WTC11 (cell line): ENCODE measurements at regions not wholly inside any gene's neighbourhood (a gene's known extent, or its start where the extent isn't known, plus 50 kb on each side); places are given as distances from the start of the nearest gene placed in this dataset.

Source experiments
- ATAC-seq: fragments of 200-7000 bp; cut with Tn5 transposase; 2 replicates; pipeline ENCODE4 v1.10.0; 2021; ENCODE audit warnings: mild to moderate bottlenecking, moderate library complexity
- CTCF ChIA-PET: fragments of 300-600 bp; sonication (Branson Sonifier 250); formaldehyde crosslinking; loops from one replicate; lab custom pipeline; 2021; ENCODE audit warnings: antibody characterized with exemption; lab: Charles Lee
- POLR2A ChIA-PET: fragments of 350-600 bp; sonication (Branson Sonifier 250); formaldehyde crosslinking; loops from one replicate; lab custom pipeline; 2021; ENCODE audit warnings: antibody characterized with exemption; lab: Charles Lee
- DNase-seq: peaks from one replicate; pipeline ENCODE4 v3.0.0; 2021; ENCODE audit warnings: low spot score
- H3K27ac Mint-ChIP-seq: 2 replicates; pipeline ENCODE4 v1.8.0; 2021; ENCODE audit warnings: mixed read lengths
- H3K27me3 Mint-ChIP-seq: 2 replicates; pipeline ENCODE4 v1.8.0; 2021; ENCODE audit warnings: low read depth, mild to moderate bottlenecking, moderate library complexity, mixed read lengths
- H3K36me3 Mint-ChIP-seq: 2 replicates; pipeline ENCODE4 v1.8.0; 2021; ENCODE audit warnings: mixed read lengths
- H3K4me1 Mint-ChIP-seq: 2 replicates; pipeline ENCODE4 v1.8.0; 2022; ENCODE audit warnings: mixed read lengths
- H3K4me3 Mint-ChIP-seq: 2 replicates; pipeline ENCODE4 v1.8.0; 2021; ENCODE audit warnings: mild to moderate bottlenecking, moderate library complexity, mixed read lengths
- H3K9me3 Mint-ChIP-seq: 2 replicates; pipeline ENCODE4 v1.8.0; 2021; ENCODE audit warnings: mixed read lengths
- CREB1 ChIP-seq: sonication (generic); formaldehyde crosslinking; IDR thresholded peaks from 2 replicates; pipeline ENCODE4 v1.8.0; 2023; ENCODE audit warnings: mild to moderate bottlenecking, missing genetic modification reagents
- ELF4 ChIP-seq: sonication (generic); formaldehyde crosslinking; IDR thresholded peaks from 2 replicates; pipeline ENCODE4 v1.8.1; 2022; ENCODE audit warnings: low read depth, mild to moderate bottlenecking, moderate library complexity, missing genetic modification reagents
- FOXP1 ChIP-seq: sonication (generic); formaldehyde crosslinking; IDR thresholded peaks from 2 replicates; pipeline ENCODE4 v1.8.0; 2022; ENCODE audit warnings: missing genetic modification reagents, mild to moderate bottlenecking, moderate library complexity, borderline replicate concordance
- GTF2I ChIP-seq: fragments of 250-450 bp; sonication (Bioruptor Pico); conservative IDR thresholded peaks from 2 replicates; pipeline ENCODE4 v1.4.0; 2021; ENCODE audit warnings: mild to moderate bottlenecking
- MXD4 ChIP-seq: fragments of 250-450 bp; sonication (Bioruptor Pico); IDR thresholded peaks from 2 replicates; pipeline ENCODE4 v1.8.0; 2021; ENCODE audit warnings: mild to moderate bottlenecking, moderate library complexity, borderline replicate concordance
- MYBL2 ChIP-seq: sonication (generic); formaldehyde crosslinking; IDR thresholded peaks from 2 replicates; pipeline ENCODE4 v1.8.1; 2023; ENCODE audit warnings: mild to moderate bottlenecking, moderate library complexity, missing genetic modification reagents
- NFATC4 ChIP-seq: fragments of 250-450 bp; sonication (Bioruptor Pico); IDR thresholded peaks from 2 replicates; pipeline ENCODE4 v1.9.0; 2021; ENCODE audit warnings: mild to moderate bottlenecking
- NFE2L1 ChIP-seq: sonication (generic); formaldehyde crosslinking; IDR thresholded peaks from 2 replicates; pipeline ENCODE4 v1.8.1; 2023; ENCODE audit warnings: missing genetic modification reagents
- SMAD3 ChIP-seq: sonication (generic); formaldehyde crosslinking; IDR thresholded peaks from 2 replicates; pipeline ENCODE4 v1.8.0; 2022; ENCODE audit warnings: missing genetic modification reagents, mild to moderate bottlenecking, borderline replicate concordance
- ZNF232 ChIP-seq: sonication (generic); formaldehyde crosslinking; IDR thresholded peaks from 2 replicates; pipeline ENCODE4 v1.8.0; 2022; ENCODE audit warnings: mild to moderate bottlenecking, missing genetic modification reagents
- ZNF671 ChIP-seq: fragments of 250-450 bp; sonication (Bioruptor Pico); IDR thresholded peaks from 2 replicates; pipeline ENCODE4 v1.8.0; 2021; ENCODE audit warnings: mild to moderate bottlenecking
- TF ChIP-seq, protein P1 (sequence below): sonication (generic); formaldehyde crosslinking; IDR thresholded peaks from 2 replicates; pipeline ENCODE4 v1.8.1; 2023; ENCODE audit warnings: mild to moderate bottlenecking, missing genetic modification reagents
- TF ChIP-seq, protein P2 (sequence below): fragments of 250-450 bp; sonication (Bioruptor Pico); IDR thresholded peaks from 2 replicates; pipeline ENCODE4 v1.8.0; 2021; ENCODE audit warnings: mild to moderate bottlenecking
- TF ChIP-seq, protein P3 (sequence below): sonication (generic); formaldehyde crosslinking; IDR thresholded peaks from 2 replicates; pipeline ENCODE4 v1.8.0; 2022; ENCODE audit warnings: mild to moderate bottlenecking, missing genetic modification reagents
- TF ChIP-seq, protein P4 (sequence below): sonication (generic); formaldehyde crosslinking; IDR thresholded peaks from 2 replicates; pipeline ENCODE4 v1.8.1; 2023; ENCODE audit warnings: mild to moderate bottlenecking, missing genetic modification reagents, borderline replicate concordance
- TF ChIP-seq, protein P5 (sequence below): sonication (generic); formaldehyde crosslinking; IDR thresholded peaks from 2 replicates; pipeline ENCODE4 v1.8.1; 2023; ENCODE audit warnings: mild to moderate bottlenecking, moderate library complexity, missing genetic modification reagents
- TF ChIP-seq, protein P6 (sequence below): sonication (generic); formaldehyde crosslinking; IDR thresholded peaks from 2 replicates; pipeline ENCODE4 v1.8.0; 2022; ENCODE audit warnings: missing genetic modification reagents
- TF ChIP-seq, protein P7 (sequence below): sonication (generic); formaldehyde crosslinking; IDR thresholded peaks from 2 replicates; pipeline ENCODE4 v1.8.1; 2022; ENCODE audit warnings: mild to moderate bottlenecking, moderate library complexity, missing genetic modification reagents
- TF ChIP-seq, protein P8 (sequence below): sonication (generic); formaldehyde crosslinking; IDR thresholded peaks from 2 replicates; pipeline ENCODE4 v1.8.1; 2022; ENCODE audit warnings: low read depth, missing genetic modification reagents, borderline replicate concordance

DNA sequence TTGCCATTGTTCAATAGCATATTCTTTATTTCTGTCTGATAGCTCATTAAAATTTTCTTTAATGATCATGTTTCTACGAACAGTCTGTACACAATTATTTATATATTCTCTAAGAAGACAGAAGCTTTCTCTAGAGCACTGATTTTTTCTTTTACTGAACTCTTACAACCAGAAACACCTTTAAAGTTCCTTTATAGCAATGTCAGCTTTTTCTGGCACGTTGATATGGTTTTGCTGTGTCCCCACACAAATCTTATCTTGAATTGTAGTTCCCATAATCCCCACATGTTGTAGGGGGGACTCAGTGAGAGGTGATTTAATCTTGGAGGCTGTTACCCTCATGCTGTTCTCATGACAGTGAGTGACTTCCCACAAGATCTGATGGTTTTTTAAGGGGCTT lies 299.4 kb downstream of the PPARGC1A start:
- peaks cover 55% of the 10 kb centered on the region for H3K9me3 Mint-ChIP-seq
- ChIA-PET CTCF (no interaction called here), POLR2A (no interaction called here)
- TF ChIP-seq GTF2I (CRISPR knock-in tag) (no peak), MXD4 (CRISPR knock-in tag) (no peak), SMAD3 (CRISPR knock-in tag) (no peak), ZNF671 (no peak), ELF4 (CRISPR knock-in tag) (no peak), ZNF232 (CRISPR knock-in tag) (no peak), NFATC4 (CRISPR knock-in tag) (no peak)
- TF ChIP-seq, protein P1, sequence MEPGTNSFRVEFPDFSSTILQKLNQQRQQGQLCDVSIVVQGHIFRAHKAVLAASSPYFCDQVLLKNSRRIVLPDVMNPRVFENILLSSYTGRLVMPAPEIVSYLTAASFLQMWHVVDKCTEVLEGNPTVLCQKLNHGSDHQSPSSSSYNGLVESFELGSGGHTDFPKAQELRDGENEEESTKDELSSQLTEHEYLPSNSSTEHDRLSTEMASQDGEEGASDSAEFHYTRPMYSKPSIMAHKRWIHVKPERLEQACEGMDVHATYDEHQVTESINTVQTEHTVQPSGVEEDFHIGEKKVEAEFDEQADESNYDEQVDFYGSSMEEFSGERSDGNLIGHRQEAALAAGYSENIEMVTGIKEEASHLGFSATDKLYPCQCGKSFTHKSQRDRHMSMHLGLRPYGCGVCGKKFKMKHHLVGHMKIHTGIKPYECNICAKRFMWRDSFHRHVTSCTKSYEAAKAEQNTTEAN, result no peak
- TF ChIP-seq, protein P2, sequence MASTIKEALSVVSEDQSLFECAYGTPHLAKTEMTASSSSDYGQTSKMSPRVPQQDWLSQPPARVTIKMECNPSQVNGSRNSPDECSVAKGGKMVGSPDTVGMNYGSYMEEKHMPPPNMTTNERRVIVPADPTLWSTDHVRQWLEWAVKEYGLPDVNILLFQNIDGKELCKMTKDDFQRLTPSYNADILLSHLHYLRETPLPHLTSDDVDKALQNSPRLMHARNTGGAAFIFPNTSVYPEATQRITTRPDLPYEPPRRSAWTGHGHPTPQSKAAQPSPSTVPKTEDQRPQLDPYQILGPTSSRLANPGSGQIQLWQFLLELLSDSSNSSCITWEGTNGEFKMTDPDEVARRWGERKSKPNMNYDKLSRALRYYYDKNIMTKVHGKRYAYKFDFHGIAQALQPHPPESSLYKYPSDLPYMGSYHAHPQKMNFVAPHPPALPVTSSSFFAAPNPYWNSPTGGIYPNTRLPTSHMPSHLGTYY (CRISPR knock-in tag), result no peak
- TF ChIP-seq, protein P3, sequence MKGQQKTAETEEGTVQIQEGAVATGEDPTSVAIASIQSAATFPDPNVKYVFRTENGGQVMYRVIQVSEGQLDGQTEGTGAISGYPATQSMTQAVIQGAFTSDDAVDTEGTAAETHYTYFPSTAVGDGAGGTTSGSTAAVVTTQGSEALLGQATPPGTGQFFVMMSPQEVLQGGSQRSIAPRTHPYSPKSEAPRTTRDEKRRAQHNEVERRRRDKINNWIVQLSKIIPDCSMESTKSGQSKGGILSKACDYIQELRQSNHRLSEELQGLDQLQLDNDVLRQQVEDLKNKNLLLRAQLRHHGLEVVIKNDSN, result no peak
- TF ChIP-seq, protein P4, sequence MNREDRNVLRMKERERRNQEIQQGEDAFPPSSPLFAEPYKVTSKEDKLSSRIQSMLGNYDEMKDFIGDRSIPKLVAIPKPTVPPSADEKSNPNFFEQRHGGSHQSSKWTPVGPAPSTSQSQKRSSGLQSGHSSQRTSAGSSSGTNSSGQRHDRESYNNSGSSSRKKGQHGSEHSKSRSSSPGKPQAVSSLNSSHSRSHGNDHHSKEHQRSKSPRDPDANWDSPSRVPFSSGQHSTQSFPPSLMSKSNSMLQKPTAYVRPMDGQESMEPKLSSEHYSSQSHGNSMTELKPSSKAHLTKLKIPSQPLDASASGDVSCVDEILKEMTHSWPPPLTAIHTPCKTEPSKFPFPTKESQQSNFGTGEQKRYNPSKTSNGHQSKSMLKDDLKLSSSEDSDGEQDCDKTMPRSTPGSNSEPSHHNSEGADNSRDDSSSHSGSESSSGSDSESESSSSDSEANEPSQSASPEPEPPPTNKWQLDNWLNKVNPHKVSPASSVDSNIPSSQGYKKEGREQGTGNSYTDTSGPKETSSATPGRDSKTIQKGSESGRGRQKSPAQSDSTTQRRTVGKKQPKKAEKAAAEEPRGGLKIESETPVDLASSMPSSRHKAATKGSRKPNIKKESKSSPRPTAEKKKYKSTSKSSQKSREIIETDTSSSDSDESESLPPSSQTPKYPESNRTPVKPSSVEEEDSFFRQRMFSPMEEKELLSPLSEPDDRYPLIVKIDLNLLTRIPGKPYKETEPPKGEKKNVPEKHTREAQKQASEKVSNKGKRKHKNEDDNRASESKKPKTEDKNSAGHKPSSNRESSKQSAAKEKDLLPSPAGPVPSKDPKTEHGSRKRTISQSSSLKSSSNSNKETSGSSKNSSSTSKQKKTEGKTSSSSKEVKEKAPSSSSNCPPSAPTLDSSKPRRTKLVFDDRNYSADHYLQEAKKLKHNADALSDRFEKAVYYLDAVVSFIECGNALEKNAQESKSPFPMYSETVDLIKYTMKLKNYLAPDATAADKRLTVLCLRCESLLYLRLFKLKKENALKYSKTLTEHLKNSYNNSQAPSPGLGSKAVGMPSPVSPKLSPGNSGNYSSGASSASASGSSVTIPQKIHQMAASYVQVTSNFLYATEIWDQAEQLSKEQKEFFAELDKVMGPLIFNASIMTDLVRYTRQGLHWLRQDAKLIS (CRISPR knock-in tag), result no peak
- TF ChIP-seq, protein P5, sequence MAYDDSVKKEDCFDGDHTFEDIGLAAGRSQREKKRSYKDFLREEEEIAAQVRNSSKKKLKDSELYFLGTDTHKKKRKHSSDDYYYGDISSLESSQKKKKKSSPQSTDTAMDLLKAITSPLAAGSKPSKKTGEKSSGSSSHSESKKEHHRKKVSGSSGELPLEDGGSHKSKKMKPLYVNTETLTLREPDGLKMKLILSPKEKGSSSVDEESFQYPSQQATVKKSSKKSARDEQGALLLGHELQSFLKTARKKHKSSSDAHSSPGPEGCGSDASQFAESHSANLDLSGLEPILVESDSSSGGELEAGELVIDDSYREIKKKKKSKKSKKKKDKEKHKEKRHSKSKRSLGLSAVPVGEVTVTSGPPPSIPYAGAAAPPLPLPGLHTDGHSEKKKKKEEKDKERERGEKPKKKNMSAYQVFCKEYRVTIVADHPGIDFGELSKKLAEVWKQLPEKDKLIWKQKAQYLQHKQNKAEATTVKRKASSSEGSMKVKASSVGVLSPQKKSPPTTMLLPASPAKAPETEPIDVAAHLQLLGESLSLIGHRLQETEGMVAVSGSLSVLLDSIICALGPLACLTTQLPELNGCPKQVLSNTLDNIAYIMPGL (CRISPR knock-in tag), result no peak
- H3K36me3 Mint-ChIP-seq, result peaks cover 21% of the 10 kb centered on the region
- H3K27me3 Mint-ChIP-seq, result no peaks in the 10 kb centered on the region
- no peak overlapping the region for H3K27ac Mint-ChIP-seq
- DNase-seq (no peak), ATAC-seq (no peak)
- no peaks in the 10 kb centered on the region for H3K4me1 Mint-ChIP-seq
- H3K4me3 Mint-ChIP-seq, result no peak overlapping the region

DNA sequence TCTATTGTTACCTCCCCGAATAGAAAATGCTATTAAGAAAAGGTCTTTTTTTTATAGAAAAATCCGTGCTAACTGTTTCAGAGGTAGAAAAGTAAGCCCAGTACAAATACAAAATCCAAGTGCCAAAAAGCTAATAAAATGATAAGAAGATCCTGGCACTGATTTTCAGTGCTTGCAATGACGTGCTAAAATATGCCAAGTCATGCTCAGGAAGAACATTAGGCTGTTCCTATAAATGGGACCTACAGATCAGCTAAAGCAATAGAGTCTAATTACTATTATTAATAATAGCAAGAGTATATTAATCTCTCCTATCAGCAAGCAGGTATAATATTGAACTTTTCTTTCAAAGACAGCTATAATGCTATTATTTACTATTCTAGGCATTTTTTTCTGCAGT lies 305.8 kb downstream of the PPARGC1A start:
- CTCF ChIA-PET, result no interaction called here
- DNase-seq (no peak), ATAC-seq (no peak)
- no peak overlapping the region for H3K4me3 Mint-ChIP-seq
- no peak overlapping the region for H3K27ac Mint-ChIP-seq
- no peaks in the 10 kb centered on the region for H3K27me3 Mint-ChIP-seq
- POLR2A ChIA-PET, result no interaction called here
- peaks cover 49% of the 10 kb centered on the region for H3K4me1 Mint-ChIP-seq
- H3K36me3 Mint-ChIP-seq, result no peaks in the 10 kb centered on the region
- peaks cover 9% of the 10 kb centered on the region for H3K9me3 Mint-ChIP-seq
- TF ChIP-seq MYBL2 (CRISPR knock-in tag) (no peak), CREB1 (CRISPR knock-in tag) (no peak), SMAD3 (CRISPR knock-in tag) (no peak), FOXP1 (CRISPR knock-in tag) (no peak), NFATC4 (CRISPR knock-in tag) (no peak), MXD4 (CRISPR knock-in tag) (no peak), NFE2L1 (CRISPR knock-in tag) (no peak)
- TF ChIP-seq, protein P6, sequence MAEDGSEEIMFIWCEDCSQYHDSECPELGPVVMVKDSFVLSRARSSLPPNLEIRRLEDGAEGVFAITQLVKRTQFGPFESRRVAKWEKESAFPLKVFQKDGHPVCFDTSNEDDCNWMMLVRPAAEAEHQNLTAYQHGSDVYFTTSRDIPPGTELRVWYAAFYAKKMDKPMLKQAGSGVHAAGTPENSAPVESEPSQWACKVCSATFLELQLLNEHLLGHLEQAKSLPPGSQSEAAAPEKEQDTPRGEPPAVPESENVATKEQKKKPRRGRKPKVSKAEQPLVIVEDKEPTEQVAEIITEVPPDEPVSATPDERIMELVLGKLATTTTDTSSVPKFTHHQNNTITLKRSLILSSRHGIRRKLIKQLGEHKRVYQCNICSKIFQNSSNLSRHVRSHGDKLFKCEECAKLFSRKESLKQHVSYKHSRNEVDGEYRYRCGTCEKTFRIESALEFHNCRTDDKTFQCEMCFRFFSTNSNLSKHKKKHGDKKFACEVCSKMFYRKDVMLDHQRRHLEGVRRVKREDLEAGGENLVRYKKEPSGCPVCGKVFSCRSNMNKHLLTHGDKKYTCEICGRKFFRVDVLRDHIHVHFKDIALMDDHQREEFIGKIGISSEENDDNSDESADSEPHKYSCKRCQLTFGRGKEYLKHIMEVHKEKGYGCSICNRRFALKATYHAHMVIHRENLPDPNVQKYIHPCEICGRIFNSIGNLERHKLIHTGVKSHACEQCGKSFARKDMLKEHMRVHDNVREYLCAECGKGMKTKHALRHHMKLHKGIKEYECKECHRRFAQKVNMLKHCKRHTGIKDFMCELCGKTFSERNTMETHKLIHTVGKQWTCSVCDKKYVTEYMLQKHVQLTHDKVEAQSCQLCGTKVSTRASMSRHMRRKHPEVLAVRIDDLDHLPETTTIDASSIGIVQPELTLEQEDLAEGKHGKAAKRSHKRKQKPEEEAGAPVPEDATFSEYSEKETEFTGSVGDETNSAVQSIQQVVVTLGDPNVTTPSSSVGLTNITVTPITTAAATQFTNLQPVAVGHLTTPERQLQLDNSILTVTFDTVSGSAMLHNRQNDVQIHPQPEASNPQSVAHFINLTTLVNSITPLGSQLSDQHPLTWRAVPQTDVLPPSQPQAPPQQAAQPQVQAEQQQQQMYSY (CRISPR knock-in tag), result no peak
- TF ChIP-seq, protein P7, sequence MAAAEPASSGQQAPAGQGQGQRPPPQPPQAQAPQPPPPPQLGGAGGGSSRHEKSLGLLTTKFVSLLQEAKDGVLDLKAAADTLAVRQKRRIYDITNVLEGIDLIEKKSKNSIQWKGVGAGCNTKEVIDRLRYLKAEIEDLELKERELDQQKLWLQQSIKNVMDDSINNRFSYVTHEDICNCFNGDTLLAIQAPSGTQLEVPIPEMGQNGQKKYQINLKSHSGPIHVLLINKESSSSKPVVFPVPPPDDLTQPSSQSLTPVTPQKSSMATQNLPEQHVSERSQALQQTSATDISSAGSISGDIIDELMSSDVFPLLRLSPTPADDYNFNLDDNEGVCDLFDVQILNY (CRISPR knock-in tag), result no peak
- TF ChIP-seq, protein P8, sequence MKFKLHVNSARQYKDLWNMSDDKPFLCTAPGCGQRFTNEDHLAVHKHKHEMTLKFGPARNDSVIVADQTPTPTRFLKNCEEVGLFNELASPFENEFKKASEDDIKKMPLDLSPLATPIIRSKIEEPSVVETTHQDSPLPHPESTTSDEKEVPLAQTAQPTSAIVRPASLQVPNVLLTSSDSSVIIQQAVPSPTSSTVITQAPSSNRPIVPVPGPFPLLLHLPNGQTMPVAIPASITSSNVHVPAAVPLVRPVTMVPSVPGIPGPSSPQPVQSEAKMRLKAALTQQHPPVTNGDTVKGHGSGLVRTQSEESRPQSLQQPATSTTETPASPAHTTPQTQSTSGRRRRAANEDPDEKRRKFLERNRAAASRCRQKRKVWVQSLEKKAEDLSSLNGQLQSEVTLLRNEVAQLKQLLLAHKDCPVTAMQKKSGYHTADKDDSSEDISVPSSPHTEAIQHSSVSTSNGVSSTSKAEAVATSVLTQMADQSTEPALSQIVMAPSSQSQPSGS (CRISPR knock-in tag), result no peak
